GM23338 (cell line): ENCODE measurements at regions not wholly inside any gene's neighbourhood (a gene's known extent, or its start where the extent isn't known, plus 50 kb on each side); places are given as distances from the start of the nearest gene placed in this dataset.

Experiments
- ATAC-seq: fragments of 200-7000 bp; cut with Tn5 transposase; 3 replicates; pipeline ENCODE4 v1.9.1; 2020
- DNase-seq: peaks from one replicate; pipeline ENCODE4 v3.0.0-alpha.2; 2015; ENCODE audit warnings: low spot score
- H2AFZ ChIP-seq: fragments of 200-600 bp; sonication (generic); 2 replicates; pipeline ENCODE4 v1.8.0; 2016; ENCODE audit warnings: antibody characterized with exemption, mild to moderate bottlenecking, moderate library complexity
- H3F3A ChIP-seq: fragments of 200-600 bp; sonication (generic); replicated peaks from 2 replicates; pipeline ENCODE4 v1.8.0; 2017; ENCODE audit warnings: antibody characterized with exemption, mixed run types, low read depth
- H3K27ac ChIP-seq: fragments of 200-600 bp; sonication (generic); 2 replicates; pipeline ENCODE4 v1.6.1; 2016; ENCODE audit warnings: low read depth
- H3K27me3 ChIP-seq: fragments of 200-600 bp; sonication (generic); 2 replicates; pipeline ENCODE4 v1.8.0; 2016; ENCODE audit warnings: mild to moderate bottlenecking, mixed run types, moderate library complexity; ENCODE audit not compliant: insufficient read depth
- H3K36me3 ChIP-seq: fragments of 200-600 bp; sonication (generic); 2 replicates; pipeline ENCODE4 v1.8.0; 2016; ENCODE audit warnings: mild to moderate bottlenecking; ENCODE audit not compliant: insufficient read depth
- H3K4me1 ChIP-seq: fragments of 200-600 bp; sonication (generic); 2 replicates; pipeline ENCODE4 v1.8.0; 2016; ENCODE audit warnings: mild to moderate bottlenecking, moderate library complexity; ENCODE audit not compliant: insufficient read depth
- H3K4me2 ChIP-seq: fragments of 200-600 bp; sonication (generic); 2 replicates; pipeline ENCODE4 v1.7.1; 2017; ENCODE audit warnings: mixed run types
- H3K4me3 ChIP-seq: fragments of 200-600 bp; sonication (generic); 2 replicates; pipeline ENCODE4 v1.6.1; 2016; ENCODE audit warnings: mixed run types
- H3K79me2 ChIP-seq: fragments of 200-600 bp; sonication (generic); replicated peaks from 2 replicates; pipeline ENCODE4 v1.8.0; 2017; ENCODE audit warnings: mild to moderate bottlenecking; ENCODE audit not compliant: insufficient read depth
- H3K9me2 ChIP-seq: fragments of 200-600 bp; sonication (generic); 2 replicates; pipeline ENCODE4 v1.8.0; 2017; ENCODE audit not compliant: insufficient read depth
- H4K20me1 ChIP-seq: fragments of 200-600 bp; sonication (generic); replicated peaks from 2 replicates; pipeline ENCODE4 v1.8.0; 2017; ENCODE audit warnings: mild to moderate bottlenecking; ENCODE audit not compliant: insufficient read depth
- H3K27ac Mint-ChIP-seq: 2 replicates; pipeline ENCODE4 v1.8.0; 2020; ENCODE audit warnings: inconsistent platforms, mild to moderate bottlenecking, moderate library complexity, mixed read lengths
- H3K27me3 Mint-ChIP-seq: 3 replicates; pipeline ENCODE4 v1.8.0; 2022; ENCODE audit warnings: low read depth, mild to moderate bottlenecking, moderate library complexity, mixed read lengths, inconsistent platforms; ENCODE audit not compliant: insufficient read depth, poor library complexity
- H3K36me3 Mint-ChIP-seq: 3 replicates; pipeline ENCODE4 v1.8.0; 2021; ENCODE audit warnings: low read depth, mild to moderate bottlenecking, inconsistent platforms, moderate library complexity, mixed read lengths
- H3K4me1 Mint-ChIP-seq: 3 replicates; pipeline ENCODE4 v1.8.0; 2020; ENCODE audit warnings: mild to moderate bottlenecking, inconsistent platforms, mixed read lengths
- H3K4me3 Mint-ChIP-seq: 3 replicates; pipeline ENCODE4 v1.8.0; 2021; ENCODE audit warnings: moderate library complexity, mild to moderate bottlenecking, inconsistent platforms, mixed read lengths
- H3K9me3 Mint-ChIP-seq: 3 replicates; pipeline ENCODE4 v1.8.0; 2020; ENCODE audit warnings: moderate library complexity, mild to moderate bottlenecking, inconsistent platforms, mixed read lengths
- CREB1 ChIP-seq: fragments of 250-450 bp; sonication (Bioruptor Pico); IDR thresholded peaks from 2 replicates; pipeline ENCODE4 v1.5.0; 2020; ENCODE audit warnings: low read depth, mild to moderate bottlenecking, moderate library complexity
- EZH2 ChIP-seq: fragments of 200-600 bp; sonication (generic); IDR thresholded peaks from one replicate; pipeline ENCODE4 v1.8.0; 2017; ENCODE audit warnings: antibody characterized with exemption, mild to moderate bottlenecking, low read depth; ENCODE audit not compliant: unreplicated experiment
- TF ChIP-seq, protein P1 (sequence below): fragments of 250-450 bp; sonication (Bioruptor Pico); IDR thresholded peaks from 2 replicates; pipeline ENCODE4 v1.5.0; 2020; ENCODE audit warnings: mild to moderate bottlenecking, moderate library complexity
- TF ChIP-seq, protein P2 (sequence below): IDR thresholded peaks from 2 replicates; pipeline ENCODE4 v1.6.1; 2016; ENCODE audit warnings: antibody characterized with exemption
- TF ChIP-seq, protein P3 (sequence below): IDR thresholded peaks from one replicate; pipeline ENCODE4 v1.6.1; 2018; ENCODE audit warnings: antibody characterized with exemption; ENCODE audit not compliant: unreplicated experiment

DNA sequence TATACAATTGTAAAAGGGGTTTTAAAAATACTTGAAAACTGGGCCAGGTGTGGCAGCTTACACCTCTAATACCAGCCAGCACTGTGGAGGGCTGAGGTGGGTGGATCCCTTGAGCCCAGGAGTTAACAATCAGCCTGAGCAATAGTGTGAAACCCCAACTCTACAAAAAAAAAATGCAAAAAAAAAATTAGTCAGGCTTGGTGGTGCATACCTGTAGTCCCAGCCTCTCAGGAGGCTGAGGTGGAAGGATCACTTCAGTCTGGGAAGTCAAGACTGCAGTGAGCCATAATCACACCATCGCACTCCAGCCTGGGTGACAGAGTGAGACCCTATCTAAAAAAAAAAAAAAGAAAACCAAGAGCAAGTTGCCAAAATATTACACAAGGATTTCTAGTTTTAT lies 182.7 kb downstream of the UBE2E3 start (continued):
- TF ChIP-seq, protein P1, sequence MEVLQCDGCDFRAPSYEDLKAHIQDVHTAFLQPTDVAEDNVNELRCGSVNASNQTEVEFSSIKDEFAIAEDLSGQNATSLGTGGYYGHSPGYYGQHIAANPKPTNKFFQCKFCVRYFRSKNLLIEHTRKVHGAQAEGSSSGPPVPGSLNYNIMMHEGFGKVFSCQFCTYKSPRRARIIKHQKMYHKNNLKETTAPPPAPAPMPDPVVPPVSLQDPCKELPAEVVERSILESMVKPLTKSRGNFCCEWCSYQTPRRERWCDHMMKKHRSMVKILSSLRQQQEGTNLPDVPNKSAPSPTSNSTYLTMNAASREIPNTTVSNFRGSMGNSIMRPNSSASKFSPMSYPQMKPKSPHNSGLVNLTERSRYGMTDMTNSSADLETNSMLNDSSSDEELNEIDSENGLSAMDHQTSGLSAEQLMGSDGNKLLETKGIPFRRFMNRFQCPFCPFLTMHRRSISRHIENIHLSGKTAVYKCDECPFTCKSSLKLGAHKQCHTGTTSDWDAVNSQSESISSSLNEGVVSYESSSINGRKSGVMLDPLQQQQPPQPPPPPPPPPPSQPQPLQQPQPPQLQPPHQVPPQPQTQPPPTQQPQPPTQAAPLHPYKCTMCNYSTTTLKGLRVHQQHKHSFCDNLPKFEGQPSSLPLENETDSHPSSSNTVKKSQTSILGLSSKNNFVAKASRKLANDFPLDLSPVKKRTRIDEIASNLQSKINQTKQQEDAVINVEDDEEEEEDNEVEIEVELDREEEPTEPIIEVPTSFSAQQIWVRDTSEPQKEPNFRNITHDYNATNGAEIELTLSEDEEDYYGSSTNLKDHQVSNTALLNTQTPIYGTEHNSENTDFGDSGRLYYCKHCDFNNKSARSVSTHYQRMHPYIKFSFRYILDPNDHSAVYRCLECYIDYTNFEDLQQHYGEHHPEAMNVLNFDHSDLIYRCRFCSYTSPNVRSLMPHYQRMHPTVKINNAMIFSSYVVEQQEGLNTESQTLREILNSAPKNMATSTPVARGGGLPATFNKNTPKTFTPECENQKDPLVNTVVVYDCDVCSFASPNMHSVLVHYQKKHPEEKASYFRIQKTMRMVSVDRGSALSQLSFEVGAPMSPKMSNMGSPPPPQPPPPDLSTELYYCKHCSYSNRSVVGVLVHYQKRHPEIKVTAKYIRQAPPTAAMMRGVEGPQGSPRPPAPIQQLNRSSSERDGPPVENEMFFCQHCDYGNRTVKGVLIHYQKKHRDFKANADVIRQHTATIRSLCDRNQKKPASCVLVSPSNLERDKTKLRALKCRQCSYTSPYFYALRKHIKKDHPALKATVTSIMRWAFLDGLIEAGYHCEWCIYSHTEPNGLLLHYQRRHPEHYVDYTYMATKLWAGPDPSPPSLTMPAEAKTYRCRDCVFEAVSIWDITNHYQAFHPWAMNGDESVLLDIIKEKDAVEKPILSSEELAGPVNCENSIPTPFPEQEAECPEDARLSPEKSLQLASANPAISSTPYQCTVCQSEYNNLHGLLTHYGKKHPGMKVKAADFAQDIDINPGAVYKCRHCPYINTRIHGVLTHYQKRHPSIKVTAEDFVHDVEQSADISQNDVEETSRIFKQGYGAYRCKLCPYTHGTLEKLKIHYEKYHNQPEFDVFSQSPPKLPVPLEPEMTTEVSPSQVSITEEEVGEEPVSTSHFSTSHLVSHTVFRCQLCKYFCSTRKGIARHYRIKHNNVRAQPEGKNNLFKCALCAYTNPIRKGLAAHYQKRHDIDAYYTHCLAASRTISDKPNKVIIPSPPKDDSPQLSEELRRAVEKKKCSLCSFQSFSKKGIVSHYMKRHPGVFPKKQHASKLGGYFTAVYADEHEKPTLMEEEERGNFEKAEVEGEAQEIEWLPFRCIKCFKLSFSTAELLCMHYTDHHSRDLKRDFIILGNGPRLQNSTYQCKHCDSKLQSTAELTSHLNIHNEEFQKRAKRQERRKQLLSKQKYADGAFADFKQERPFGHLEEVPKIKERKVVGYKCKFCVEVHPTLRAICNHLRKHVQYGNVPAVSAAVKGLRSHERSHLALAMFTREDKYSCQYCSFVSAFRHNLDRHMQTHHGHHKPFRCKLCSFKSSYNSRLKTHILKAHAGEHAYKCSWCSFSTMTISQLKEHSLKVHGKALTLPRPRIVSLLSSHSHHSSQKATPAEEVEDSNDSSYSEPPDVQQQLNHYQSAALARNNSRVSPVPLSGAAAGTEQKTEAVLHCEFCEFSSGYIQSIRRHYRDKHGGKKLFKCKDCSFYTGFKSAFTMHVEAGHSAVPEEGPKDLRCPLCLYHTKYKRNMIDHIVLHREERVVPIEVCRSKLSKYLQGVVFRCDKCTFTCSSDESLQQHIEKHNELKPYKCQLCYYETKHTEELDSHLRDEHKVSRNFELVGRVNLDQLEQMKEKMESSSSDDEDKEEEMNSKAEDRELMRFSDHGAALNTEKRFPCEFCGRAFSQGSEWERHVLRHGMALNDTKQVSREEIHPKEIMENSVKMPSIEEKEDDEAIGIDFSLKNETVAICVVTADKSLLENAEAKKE (CRISPR knock-in tag) = no peak
- TF ChIP-seq, protein P2, sequence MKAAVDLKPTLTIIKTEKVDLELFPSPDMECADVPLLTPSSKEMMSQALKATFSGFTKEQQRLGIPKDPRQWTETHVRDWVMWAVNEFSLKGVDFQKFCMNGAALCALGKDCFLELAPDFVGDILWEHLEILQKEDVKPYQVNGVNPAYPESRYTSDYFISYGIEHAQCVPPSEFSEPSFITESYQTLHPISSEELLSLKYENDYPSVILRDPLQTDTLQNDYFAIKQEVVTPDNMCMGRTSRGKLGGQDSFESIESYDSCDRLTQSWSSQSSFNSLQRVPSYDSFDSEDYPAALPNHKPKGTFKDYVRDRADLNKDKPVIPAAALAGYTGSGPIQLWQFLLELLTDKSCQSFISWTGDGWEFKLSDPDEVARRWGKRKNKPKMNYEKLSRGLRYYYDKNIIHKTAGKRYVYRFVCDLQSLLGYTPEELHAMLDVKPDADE = no peak
- no peak for TF ChIP-seq EZH2

DNA sequence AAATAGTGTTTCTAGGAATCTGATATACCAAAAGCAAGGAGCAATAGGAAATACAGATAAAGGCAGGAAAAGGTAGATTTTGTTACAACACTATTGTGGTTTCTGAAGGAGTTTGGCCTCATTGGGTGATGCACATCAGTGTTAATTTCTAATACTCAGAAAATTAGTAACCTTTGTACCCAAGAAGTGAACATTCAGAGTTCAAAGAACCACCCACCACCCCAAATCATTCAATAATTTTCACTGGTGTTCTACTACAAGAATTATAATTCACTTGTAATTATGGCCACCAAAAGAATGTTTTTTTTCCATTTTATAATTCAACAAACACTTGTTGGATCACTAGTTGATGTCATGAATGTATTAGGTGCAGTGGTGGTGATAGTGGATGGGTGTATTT lies 183.3 kb downstream of the UBE2E3 start:
- H3K27me3 Mint-ChIP-seq = no peaks in the 10 kb centered on the region
- DNase-seq (no peak), ATAC-seq (no peak)
- Histone ChIP-seq H3K27ac (no peak overlapping the region), H3K36me3 (no peaks in the 10 kb centered on the region), H4K20me1 (no peaks in the 10 kb centered on the region), H3K4me2 (no peak overlapping the region), H3K4me1 (no peaks in the 10 kb centered on the region), H3K79me2 (no peaks in the 10 kb centered on the region), H3F3A (no peaks in the 10 kb centered on the region), H2AFZ (no peak overlapping the region), H3K9me2 (no peaks in the 10 kb centered on the region; the same call in 1 of the 2 replicates), H3K27me3 (no peaks in the 10 kb centered on the region), H3K4me3 (no peak overlapping the region)
- peaks cover 26% of the 10 kb centered on the region for H3K9me3 Mint-ChIP-seq
- TF ChIP-seq EZH2 (no peak), CREB1 (CRISPR knock-in tag) (no peak)
- TF ChIP-seq, protein P3, sequence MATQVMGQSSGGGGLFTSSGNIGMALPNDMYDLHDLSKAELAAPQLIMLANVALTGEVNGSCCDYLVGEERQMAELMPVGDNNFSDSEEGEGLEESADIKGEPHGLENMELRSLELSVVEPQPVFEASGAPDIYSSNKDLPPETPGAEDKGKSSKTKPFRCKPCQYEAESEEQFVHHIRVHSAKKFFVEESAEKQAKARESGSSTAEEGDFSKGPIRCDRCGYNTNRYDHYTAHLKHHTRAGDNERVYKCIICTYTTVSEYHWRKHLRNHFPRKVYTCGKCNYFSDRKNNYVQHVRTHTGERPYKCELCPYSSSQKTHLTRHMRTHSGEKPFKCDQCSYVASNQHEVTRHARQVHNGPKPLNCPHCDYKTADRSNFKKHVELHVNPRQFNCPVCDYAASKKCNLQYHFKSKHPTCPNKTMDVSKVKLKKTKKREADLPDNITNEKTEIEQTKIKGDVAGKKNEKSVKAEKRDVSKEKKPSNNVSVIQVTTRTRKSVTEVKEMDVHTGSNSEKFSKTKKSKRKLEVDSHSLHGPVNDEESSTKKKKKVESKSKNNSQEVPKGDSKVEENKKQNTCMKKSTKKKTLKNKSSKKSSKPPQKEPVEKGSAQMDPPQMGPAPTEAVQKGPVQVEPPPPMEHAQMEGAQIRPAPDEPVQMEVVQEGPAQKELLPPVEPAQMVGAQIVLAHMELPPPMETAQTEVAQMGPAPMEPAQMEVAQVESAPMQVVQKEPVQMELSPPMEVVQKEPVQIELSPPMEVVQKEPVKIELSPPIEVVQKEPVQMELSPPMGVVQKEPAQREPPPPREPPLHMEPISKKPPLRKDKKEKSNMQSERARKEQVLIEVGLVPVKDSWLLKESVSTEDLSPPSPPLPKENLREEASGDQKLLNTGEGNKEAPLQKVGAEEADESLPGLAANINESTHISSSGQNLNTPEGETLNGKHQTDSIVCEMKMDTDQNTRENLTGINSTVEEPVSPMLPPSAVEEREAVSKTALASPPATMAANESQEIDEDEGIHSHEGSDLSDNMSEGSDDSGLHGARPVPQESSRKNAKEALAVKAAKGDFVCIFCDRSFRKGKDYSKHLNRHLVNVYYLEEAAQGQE = no peak
- H3K36me3 Mint-ChIP-seq = peaks cover 26% of the 10 kb centered on the region; the same call in 2 of the 3 replicates
- no peak overlapping the region for H3K27ac Mint-ChIP-seq
- no peaks in the 10 kb centered on the region; the same call in 2 of the 3 replicates for H3K4me1 Mint-ChIP-seq
- H3K4me3 Mint-ChIP-seq = no peak overlapping the region
